A549 (cell line): ENCODE measurements at regions not wholly inside any gene's neighbourhood (a gene's known extent, or its start where the extent isn't known, plus 50 kb on each side); places are given as distances from the start of the nearest gene placed in this dataset.

ENCODE experiments used
- CBX2 ChIP-seq: fragments of 200-600 bp; sonication (generic); IDR thresholded peaks from 2 replicates; pipeline ENCODE4 v1.6.1; 2016; ENCODE audit warnings: low read depth, mild to moderate bottlenecking, borderline replicate concordance
- EP300 ChIP-seq, 2 experiments: fragments of >200 bp; sonication (Bioruptor Twin); formaldehyde crosslinking; IDR thresholded peaks; 2 replicates in 1 of 2; 3 replicates in 1 of 2; pipeline ENCODE4 v1.6.1; 2016 to 2017
- ESRRA ChIP-seq: fragments of 150-350 bp; IDR thresholded peaks from 2 replicates; pipeline ENCODE4 v1.6.1; 2014; ENCODE audit warnings: mild to moderate bottlenecking, low read length, borderline replicate concordance
- GATA3 ChIP-seq: IDR thresholded peaks from 2 replicates; pipeline ENCODE4 v1.6.1; 2012; ENCODE audit warnings: borderline replicate concordance
- HDAC2 ChIP-seq: fragments of 200-600 bp; sonication (generic); IDR thresholded peaks from 2 replicates; pipeline ENCODE4 v1.6.1; 2016
- HOXA7 ChIP-seq: fragments of 250-450 bp; sonication (Bioruptor Pico); IDR thresholded peaks from 2 replicates; pipeline ENCODE4 v1.5.0; 2020; ENCODE audit warnings: mild to moderate bottlenecking, moderate library complexity
- RFX5 ChIP-seq: fragments of 450-650 bp; IDR thresholded peaks from 2 replicates; pipeline ENCODE4 v1.7.1; 2014; ENCODE audit warnings: antibody characterized with exemption, mild to moderate bottlenecking, moderate library complexity
- SMC3 ChIP-seq: fragments of >200 bp; sonication (Bioruptor Twin); formaldehyde crosslinking; IDR thresholded peaks from 3 replicates; pipeline ENCODE4 v1.6.1; 2018; ENCODE audit warnings: inconsistent platforms
- ZFP36 ChIP-seq: fragments of 450-650 bp; IDR thresholded peaks from 2 replicates; pipeline ENCODE4 v1.6.1; 2014; ENCODE audit warnings: borderline replicate concordance; ENCODE audit not compliant: partially characterized antibody
- TF ChIP-seq, protein P1 (sequence below): fragments of >200 bp; sonication (Bioruptor Twin); formaldehyde crosslinking; IDR thresholded peaks from 3 replicates; pipeline ENCODE4 v1.5.1; 2016
- TF ChIP-seq, protein P2 (sequence below): fragments of 450-650 bp; IDR thresholded peaks from 2 replicates; pipeline ENCODE4 v1.6.1; 2014; ENCODE audit warnings: antibody characterized with exemption

DNA sequence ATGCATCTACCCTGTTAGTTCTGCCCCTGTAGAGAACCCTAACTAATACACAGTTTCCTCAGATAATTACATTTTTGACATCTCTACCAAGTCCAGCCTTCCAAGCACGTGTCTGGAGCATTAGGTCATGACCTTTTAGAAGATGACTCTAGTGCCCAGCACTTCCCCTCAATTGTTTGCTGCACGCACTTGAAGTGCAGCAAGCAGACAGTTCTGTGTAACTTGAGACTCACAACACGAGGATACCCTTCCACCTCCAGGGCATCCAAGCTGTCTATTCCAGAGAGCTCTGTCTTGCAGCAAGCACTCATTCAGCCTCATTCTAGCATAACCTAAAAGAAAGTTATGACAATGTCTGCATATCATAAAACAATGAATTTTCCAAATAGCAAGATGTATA, 1410.5 kb upstream of the CDH18 start:
- TF ChIP-seq, protein P1, sequence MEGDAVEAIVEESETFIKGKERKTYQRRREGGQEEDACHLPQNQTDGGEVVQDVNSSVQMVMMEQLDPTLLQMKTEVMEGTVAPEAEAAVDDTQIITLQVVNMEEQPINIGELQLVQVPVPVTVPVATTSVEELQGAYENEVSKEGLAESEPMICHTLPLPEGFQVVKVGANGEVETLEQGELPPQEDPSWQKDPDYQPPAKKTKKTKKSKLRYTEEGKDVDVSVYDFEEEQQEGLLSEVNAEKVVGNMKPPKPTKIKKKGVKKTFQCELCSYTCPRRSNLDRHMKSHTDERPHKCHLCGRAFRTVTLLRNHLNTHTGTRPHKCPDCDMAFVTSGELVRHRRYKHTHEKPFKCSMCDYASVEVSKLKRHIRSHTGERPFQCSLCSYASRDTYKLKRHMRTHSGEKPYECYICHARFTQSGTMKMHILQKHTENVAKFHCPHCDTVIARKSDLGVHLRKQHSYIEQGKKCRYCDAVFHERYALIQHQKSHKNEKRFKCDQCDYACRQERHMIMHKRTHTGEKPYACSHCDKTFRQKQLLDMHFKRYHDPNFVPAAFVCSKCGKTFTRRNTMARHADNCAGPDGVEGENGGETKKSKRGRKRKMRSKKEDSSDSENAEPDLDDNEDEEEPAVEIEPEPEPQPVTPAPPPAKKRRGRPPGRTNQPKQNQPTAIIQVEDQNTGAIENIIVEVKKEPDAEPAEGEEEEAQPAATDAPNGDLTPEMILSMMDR = no peak
- no peak for TF ChIP-seq RFX5
- no peak for TF ChIP-seq HOXA7 (CRISPR knock-in tag)
- no peak for TF ChIP-seq GATA3
- TF ChIP-seq SMC3 = no peak
- TF ChIP-seq, protein P2, sequence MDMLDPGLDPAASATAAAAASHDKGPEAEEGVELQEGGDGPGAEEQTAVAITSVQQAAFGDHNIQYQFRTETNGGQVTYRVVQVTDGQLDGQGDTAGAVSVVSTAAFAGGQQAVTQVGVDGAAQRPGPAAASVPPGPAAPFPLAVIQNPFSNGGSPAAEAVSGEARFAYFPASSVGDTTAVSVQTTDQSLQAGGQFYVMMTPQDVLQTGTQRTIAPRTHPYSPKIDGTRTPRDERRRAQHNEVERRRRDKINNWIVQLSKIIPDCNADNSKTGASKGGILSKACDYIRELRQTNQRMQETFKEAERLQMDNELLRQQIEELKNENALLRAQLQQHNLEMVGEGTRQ = no peak
- TF ChIP-seq ZFP36 = no peak
- no peak for TF ChIP-seq ESRRA
- TF ChIP-seq CBX2 = no peak
- no peak for TF ChIP-seq HDAC2
- TF ChIP-seq EP300 (IDR thresholded peaks at IDR 0.05) = no peak
